ENCODE measurements at regions not wholly inside any gene's neighbourhood (a gene's known extent, or its start where the extent isn't known, plus 50 kb on each side); places are given as distances from the start of the nearest gene placed in this dataset.

GRCh38 chr4:138599965-138600364, 357.8 kb upstream of the SLC7A11 start:
- no TSS peak for BruUV-seq (replicated peaks)
- dilution Hi-C loops (cut with MboI; ENCODE audit: extremely low pct_ligation_motif_present, low sequenced_read_pairs) = no loop called here

GRCh38 chr4:138598226-138598625, 356.1 kb upstream of the SLC7A11 start:
- Histone ChIP-seq H4K20me1 (replicated peaks; ENCODE audit: control insufficient read depth, extremely low read depth, insufficient read depth, low read length) (no peaks in the 10 kb centered on the region), H3K79me2 (ENCODE audit: control insufficient read depth, insufficient read depth, low read length) (no peaks in the 10 kb centered on the region), H3K36me3 (ENCODE audit: control insufficient read depth in 2 of 2, extremely low read depth in 1 of 2, insufficient read depth in 2 of 2, low read length in 2 of 2) (no peaks in the 10 kb centered on the region), H3K4me1 (ENCODE audit: control insufficient read depth, extremely low read depth, insufficient read depth, low read length) (no peaks in the 10 kb centered on the region), H3K9me1 (replicated peaks; ENCODE audit: control insufficient read depth, extremely low read depth, insufficient read depth, low read length) (no peaks in the 10 kb centered on the region), H3K9ac (replicated peaks; ENCODE audit: extremely low read depth, insufficient read depth, low read length) (no peak overlapping the region), H3K4me3 (replicated peaks in 1 of 3; ENCODE audit: insufficient read depth in 1 of 3, low read depth in 1 of 3, low read length in 3 of 3) (no peak overlapping the region), H3K27me3 (ENCODE audit: control insufficient read depth in 2 of 2, insufficient read depth in 2 of 2, low read length in 2 of 2) (peaks cover 0 to 17% of the 10 kb centered on the region in 2 experiments), H3K9me3 (replicated peaks; ENCODE audit: control insufficient read depth, insufficient read depth, low read length) (no peaks in the 10 kb centered on the region), H2AFZ (ENCODE audit: low read depth, low read length) (no peak overlapping the region), H3K4me2 (ENCODE audit: insufficient read depth, low read length) (no peak overlapping the region), H3K27ac (ENCODE audit: insufficient read depth, low read depth, low read length) (no peak overlapping the region)
- no peak for FAIRE-seq
- intact Hi-C loops (cut with micrococcal nuclease) (no loop called here), dilution Hi-C loops (cut with MboI; ENCODE audit: extremely low pct_ligation_motif_present, low sequenced_read_pairs) (no loop called here)
- no peak for DNase-seq (ENCODE audit: low read depth, low spot score)
- no TSS peak for BruUV-seq (replicated peaks)
- TF ChIP-seq CTCF (IDR thresholded peaks at IDR 0.05; ENCODE audit: extremely low read depth in 1 of 2, insufficient read depth in 1 of 2, low read depth in 1 of 2, low read length in 2 of 2) (no peak), EZH2 (IDR thresholded peaks at IDR 0.05; ENCODE audit: borderline replicate concordance, low read depth, low read length, severe bottlenecking) (no peak), GATA2 (IDR thresholded peaks at IDR 0.05; ENCODE audit: insufficient read depth, insufficient read length, low read depth, low read length) (no peak), FOS (IDR thresholded peaks at IDR 0.05; ENCODE audit: borderline replicate concordance, insufficient read depth, low read length) (no peak), JUN (IDR thresholded peaks at IDR 0.05; ENCODE audit: borderline replicate concordance, insufficient read depth, insufficient read length, low read depth) (no peak), MAX (IDR thresholded peaks at IDR 0.05; ENCODE audit: insufficient read depth, insufficient read length) (no peak), POLR2AphosphoS5 (IDR thresholded peaks at IDR 0.05; ENCODE audit: insufficient read depth, low read depth, low read length) (no peak), MYC (IDR thresholded peaks at IDR 0.05; ENCODE audit: low read depth, low read length) (no peak)
- POLR2A ChIA-PET = no interaction called here
- CTCF ChIA-PET = no interaction called here

More at GRCh38 chr4:138599965-138600364, 357.8 kb upstream of the SLC7A11 start:
- H3K4me1 ChIP-seq (ENCODE audit: control insufficient read depth, extremely low read depth, insufficient read depth, low read length) = no peaks in the 10 kb centered on the region
- no peak for FAIRE-seq
- no peaks in the 10 kb centered on the region for H3K9me1 ChIP-seq (replicated peaks; ENCODE audit: control insufficient read depth, extremely low read depth, insufficient read depth, low read length)
- POLR2A ChIA-PET = no interaction called here
- no peak overlapping the region for H2AFZ ChIP-seq (ENCODE audit: low read depth, low read length)
- intact Hi-C loops (cut with micrococcal nuclease) = no loop called here
- no peak for DNase-seq (ENCODE audit: low read depth, low spot score)
- H3K36me3 ChIP-seq (ENCODE audit: control insufficient read depth in 2 of 2, extremely low read depth in 1 of 2, insufficient read depth in 2 of 2, low read length in 2 of 2) = no peaks in the 10 kb centered on the region
- H3K9ac ChIP-seq (replicated peaks; ENCODE audit: extremely low read depth, insufficient read depth, low read length) = no peak overlapping the region
- no peak for TF ChIP-seq CTCF (IDR thresholded peaks at IDR 0.05; ENCODE audit: extremely low read depth in 1 of 2, insufficient read depth in 1 of 2, low read depth in 1 of 2, low read length in 2 of 2)
- no peak for TF ChIP-seq MYC (IDR thresholded peaks at IDR 0.05; ENCODE audit: low read depth, low read length)
- no peak for TF ChIP-seq POLR2AphosphoS5 (IDR thresholded peaks at IDR 0.05; ENCODE audit: insufficient read depth, low read depth, low read length)
- TF ChIP-seq EZH2 (IDR thresholded peaks at IDR 0.05; ENCODE audit: borderline replicate concordance, low read depth, low read length, severe bottlenecking) = no peak
- no peak for TF ChIP-seq FOS (IDR thresholded peaks at IDR 0.05; ENCODE audit: borderline replicate concordance, insufficient read depth, low read length)
- TF ChIP-seq GATA2 (IDR thresholded peaks at IDR 0.05; ENCODE audit: insufficient read depth, insufficient read length, low read depth, low read length) = no peak
- no peak overlapping the region for H3K4me3 ChIP-seq (replicated peaks in 1 of 3; ENCODE audit: insufficient read depth in 1 of 3, low read depth in 1 of 3, low read length in 3 of 3)
- H3K27me3 ChIP-seq (ENCODE audit: control insufficient read depth in 2 of 2, insufficient read depth in 2 of 2, low read length in 2 of 2) = peaks cover 0 to 15% of the 10 kb centered on the region in 2 experiments
- no peaks in the 10 kb centered on the region for H4K20me1 ChIP-seq (replicated peaks; ENCODE audit: control insufficient read depth, extremely low read depth, insufficient read depth, low read length)
- no peak overlapping the region for H3K27ac ChIP-seq (ENCODE audit: insufficient read depth, low read depth, low read length)
- CTCF ChIA-PET = no interaction called here
- no peak overlapping the region for H3K4me2 ChIP-seq (ENCODE audit: insufficient read depth, low read length)
- no peaks in the 10 kb centered on the region for H3K79me2 ChIP-seq (ENCODE audit: control insufficient read depth, insufficient read depth, low read length)
- no peaks in the 10 kb centered on the region for H3K9me3 ChIP-seq (replicated peaks; ENCODE audit: control insufficient read depth, insufficient read depth, low read length)
